ENCODE measurements at regions not wholly inside any gene's neighbourhood (a gene's known extent, or its start where the extent isn't known, plus 50 kb on each side); places are given as distances from the start of the nearest gene placed in this dataset.

DNA sequence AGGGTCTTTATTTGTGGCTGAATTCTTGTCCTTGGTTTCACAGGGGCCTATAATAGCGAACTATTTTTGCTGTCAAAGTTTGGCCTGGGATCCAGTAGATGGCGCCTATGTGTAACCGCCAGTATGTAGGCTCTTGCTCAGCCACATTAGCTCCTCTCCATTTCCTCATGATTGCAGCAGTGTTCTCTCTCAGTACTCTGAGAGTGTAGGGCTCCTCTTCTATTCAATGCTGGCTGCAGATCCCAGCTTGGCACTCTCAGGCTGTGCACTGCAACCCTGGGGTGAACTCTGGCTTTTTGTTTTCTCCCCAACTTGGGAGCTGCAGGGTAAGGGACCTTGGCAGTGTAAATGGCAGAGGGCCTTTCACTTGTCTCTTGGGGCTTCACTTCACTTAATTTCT is 344.6 kb upstream of the CHAC2 start:
- TF ChIP-seq ZBTB21 (tag by site-specific recombination; IDR thresholded peaks at IDR 0.05): no peak
- TF ChIP-seq, protein P1, sequence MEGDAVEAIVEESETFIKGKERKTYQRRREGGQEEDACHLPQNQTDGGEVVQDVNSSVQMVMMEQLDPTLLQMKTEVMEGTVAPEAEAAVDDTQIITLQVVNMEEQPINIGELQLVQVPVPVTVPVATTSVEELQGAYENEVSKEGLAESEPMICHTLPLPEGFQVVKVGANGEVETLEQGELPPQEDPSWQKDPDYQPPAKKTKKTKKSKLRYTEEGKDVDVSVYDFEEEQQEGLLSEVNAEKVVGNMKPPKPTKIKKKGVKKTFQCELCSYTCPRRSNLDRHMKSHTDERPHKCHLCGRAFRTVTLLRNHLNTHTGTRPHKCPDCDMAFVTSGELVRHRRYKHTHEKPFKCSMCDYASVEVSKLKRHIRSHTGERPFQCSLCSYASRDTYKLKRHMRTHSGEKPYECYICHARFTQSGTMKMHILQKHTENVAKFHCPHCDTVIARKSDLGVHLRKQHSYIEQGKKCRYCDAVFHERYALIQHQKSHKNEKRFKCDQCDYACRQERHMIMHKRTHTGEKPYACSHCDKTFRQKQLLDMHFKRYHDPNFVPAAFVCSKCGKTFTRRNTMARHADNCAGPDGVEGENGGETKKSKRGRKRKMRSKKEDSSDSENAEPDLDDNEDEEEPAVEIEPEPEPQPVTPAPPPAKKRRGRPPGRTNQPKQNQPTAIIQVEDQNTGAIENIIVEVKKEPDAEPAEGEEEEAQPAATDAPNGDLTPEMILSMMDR (tag by site-specific recombination; IDR thresholded peaks at IDR 0.05): no peak
- TF ChIP-seq, protein P2, sequence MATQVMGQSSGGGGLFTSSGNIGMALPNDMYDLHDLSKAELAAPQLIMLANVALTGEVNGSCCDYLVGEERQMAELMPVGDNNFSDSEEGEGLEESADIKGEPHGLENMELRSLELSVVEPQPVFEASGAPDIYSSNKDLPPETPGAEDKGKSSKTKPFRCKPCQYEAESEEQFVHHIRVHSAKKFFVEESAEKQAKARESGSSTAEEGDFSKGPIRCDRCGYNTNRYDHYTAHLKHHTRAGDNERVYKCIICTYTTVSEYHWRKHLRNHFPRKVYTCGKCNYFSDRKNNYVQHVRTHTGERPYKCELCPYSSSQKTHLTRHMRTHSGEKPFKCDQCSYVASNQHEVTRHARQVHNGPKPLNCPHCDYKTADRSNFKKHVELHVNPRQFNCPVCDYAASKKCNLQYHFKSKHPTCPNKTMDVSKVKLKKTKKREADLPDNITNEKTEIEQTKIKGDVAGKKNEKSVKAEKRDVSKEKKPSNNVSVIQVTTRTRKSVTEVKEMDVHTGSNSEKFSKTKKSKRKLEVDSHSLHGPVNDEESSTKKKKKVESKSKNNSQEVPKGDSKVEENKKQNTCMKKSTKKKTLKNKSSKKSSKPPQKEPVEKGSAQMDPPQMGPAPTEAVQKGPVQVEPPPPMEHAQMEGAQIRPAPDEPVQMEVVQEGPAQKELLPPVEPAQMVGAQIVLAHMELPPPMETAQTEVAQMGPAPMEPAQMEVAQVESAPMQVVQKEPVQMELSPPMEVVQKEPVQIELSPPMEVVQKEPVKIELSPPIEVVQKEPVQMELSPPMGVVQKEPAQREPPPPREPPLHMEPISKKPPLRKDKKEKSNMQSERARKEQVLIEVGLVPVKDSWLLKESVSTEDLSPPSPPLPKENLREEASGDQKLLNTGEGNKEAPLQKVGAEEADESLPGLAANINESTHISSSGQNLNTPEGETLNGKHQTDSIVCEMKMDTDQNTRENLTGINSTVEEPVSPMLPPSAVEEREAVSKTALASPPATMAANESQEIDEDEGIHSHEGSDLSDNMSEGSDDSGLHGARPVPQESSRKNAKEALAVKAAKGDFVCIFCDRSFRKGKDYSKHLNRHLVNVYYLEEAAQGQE (tag by site-specific recombination; IDR thresholded peaks at IDR 0.05): no peak
- no peak for TF ChIP-seq KLF16 (tag by site-specific recombination; IDR thresholded peaks at IDR 0.05)
- no peak for TF ChIP-seq REPIN1 (tag by site-specific recombination; IDR thresholded peaks at IDR 0.05; ENCODE audit: low read depth)
- no peak for TF ChIP-seq ZNF239 (tag by site-specific recombination; IDR thresholded peaks at IDR 0.05)
